OCI-LY7 (cell line): ENCODE measurements at regions not wholly inside any gene's neighbourhood (a gene's known extent, or its start where the extent isn't known, plus 50 kb on each side); places are given as distances from the start of the nearest gene placed in this dataset.

Experiments
- BruUV-seq: library from RNA; stranded (reverse); fragments of 400-500 nt; replicated peaks from 2 replicates; lab custom pipeline; 2021; lab: Mats Ljungman, UMichigan
- CTCF ChIA-PET: fragments of 300-600 bp; sonication (Branson Sonifier 250); formaldehyde crosslinking; loops from one replicate; lab custom pipeline; 2022; ENCODE audit warnings: antibody characterized with exemption; ENCODE audit not compliant: unreplicated experiment; lab: Charles Lee
- POLR2A ChIA-PET: fragments of 300-600 bp; sonication (Branson Sonifier 250); formaldehyde crosslinking; loops from one replicate; lab custom pipeline; 2022; ENCODE audit warnings: antibody characterized with exemption; lab: Charles Lee
- DNase-seq: peaks from one replicate; pipeline ENCODE4 v3.0.0-alpha.2; 2015; ENCODE audit warnings: low spot score
- H2AFZ ChIP-seq: fragments of 200-600 bp; sonication (generic), shearing (Covaris generic); 2 replicates; pipeline ENCODE4 v1.6.1; 2014; ENCODE audit warnings: mild to moderate bottlenecking, antibody characterized with exemption, low read length, moderate library complexity
- H3K27ac ChIP-seq: fragments of 200-600 bp; sonication (generic); 2 replicates; pipeline ENCODE4 v1.5.1; 2014; ENCODE audit warnings: mixed run types, low read depth, mild to moderate bottlenecking, moderate library complexity, low read length, inconsistent platforms; ENCODE audit not compliant: poor library complexity, severe bottlenecking
- H3K36me3 ChIP-seq: fragments of 200-600 bp; sonication (generic); 2 replicates; pipeline ENCODE4 v1.6.1; 2014; ENCODE audit warnings: mild to moderate bottlenecking, antibody characterized with exemption, low read length, moderate library complexity, mixed read lengths; ENCODE audit not compliant: insufficient read depth
- H3K4me1 ChIP-seq: fragments of 200-600 bp; sonication (generic); 2 replicates; pipeline ENCODE4 v1.5.1; 2014; ENCODE audit warnings: mild to moderate bottlenecking, low read length; ENCODE audit not compliant: insufficient read depth, poor library complexity, severe bottlenecking
- H3K4me2 ChIP-seq: fragments of 200-600 bp; sonication (generic); 2 replicates; pipeline ENCODE4 v1.6.1; 2014; ENCODE audit warnings: mild to moderate bottlenecking, low read length
- H3K4me3 ChIP-seq: fragments of 200-600 bp; sonication (generic); 2 replicates; pipeline ENCODE4 v1.5.1; 2014; ENCODE audit warnings: mild to moderate bottlenecking, low read depth, low read length; ENCODE audit not compliant: poor library complexity, severe bottlenecking
- H3K79me2 ChIP-seq: fragments of 200-600 bp; sonication (generic); 2 replicates; pipeline ENCODE4 v1.6.1; 2016; ENCODE audit warnings: low read depth, mild to moderate bottlenecking, low read length, moderate library complexity, mixed read lengths; ENCODE audit not compliant: insufficient read depth
- H3K9me2 ChIP-seq: fragments of 200-600 bp; sonication (generic); 2 replicates; pipeline ENCODE4 v1.6.1; 2016; ENCODE audit warnings: mild to moderate bottlenecking, low read length, mixed read lengths; ENCODE audit not compliant: insufficient read depth
- H3K9me3 ChIP-seq: fragments of 200-600 bp; sonication (generic); 2 replicates; pipeline ENCODE4 v1.6.1; 2014; ENCODE audit warnings: mild to moderate bottlenecking, mixed run types, low read length, mixed read lengths
- H4K20me1 ChIP-seq: fragments of 200-600 bp; sonication (generic); 2 replicates; pipeline ENCODE4 v1.6.1; 2014; ENCODE audit warnings: mild to moderate bottlenecking, antibody characterized with exemption, low read length, moderate library complexity, mixed read lengths; ENCODE audit not compliant: insufficient read depth
- EZH2phosphoT487 ChIP-seq: fragments of 200-600 bp; sonication (generic); IDR thresholded peaks from 2 replicates; pipeline ENCODE4 v1.6.1; 2018; ENCODE audit warnings: low read depth, borderline replicate concordance, mild to moderate bottlenecking, mixed run types, antibody characterized with exemption, low read length, moderate library complexity, mixed read lengths
- intact Hi-C: fragments of 100-400 bp; cut with micrococcal nuclease; formaldehyde crosslinking; loops from one replicate; pipeline ENCODE4 v1.10.0; 2022; ENCODE audit not compliant: unreplicated experiment
- TF ChIP-seq, protein P1 (sequence below): fragments of 200-600 bp; sonication (generic); conservative IDR thresholded peaks from 2 replicates; pipeline ENCODE4 v1.5.1; 2014; ENCODE audit warnings: mild to moderate bottlenecking, antibody characterized with exemption, low read length, moderate library complexity, mixed read lengths

DNA sequence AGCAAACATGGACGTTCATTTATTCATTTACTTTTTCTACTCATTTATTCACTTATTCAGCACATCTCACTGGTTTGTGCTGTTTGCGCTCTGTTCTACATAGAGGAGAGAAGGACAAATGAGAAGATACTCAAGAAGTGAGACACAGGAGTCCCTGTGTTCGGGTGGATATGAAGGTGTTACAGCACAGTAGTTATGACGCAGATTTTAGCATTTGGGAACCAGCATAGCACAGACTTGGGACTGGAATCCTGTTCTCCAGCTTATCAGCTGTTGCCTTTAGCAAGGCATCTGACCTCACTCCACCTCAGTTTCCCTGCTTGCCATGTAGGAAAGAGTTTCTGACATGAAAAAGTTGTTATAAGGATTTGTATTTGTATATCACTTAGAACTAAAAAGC lies 430.1 kb downstream of the MAFB start:
- no TSS peak for BruUV-seq
- POLR2A ChIA-PET = no interaction called here
- Histone ChIP-seq H3K36me3 (no peaks in the 10 kb centered on the region), H3K4me3 (no peak overlapping the region), H3K9me2 (no peaks in the 10 kb centered on the region), H3K9me3 (no peaks in the 10 kb centered on the region), H2AFZ (no peak overlapping the region), H3K4me2 (no peak overlapping the region), H3K27ac (no peak overlapping the region), H3K4me1 (no peaks in the 10 kb centered on the region), H4K20me1 (no peaks in the 10 kb centered on the region), H3K79me2 (no peaks in the 10 kb centered on the region)
- TF ChIP-seq, protein P1, sequence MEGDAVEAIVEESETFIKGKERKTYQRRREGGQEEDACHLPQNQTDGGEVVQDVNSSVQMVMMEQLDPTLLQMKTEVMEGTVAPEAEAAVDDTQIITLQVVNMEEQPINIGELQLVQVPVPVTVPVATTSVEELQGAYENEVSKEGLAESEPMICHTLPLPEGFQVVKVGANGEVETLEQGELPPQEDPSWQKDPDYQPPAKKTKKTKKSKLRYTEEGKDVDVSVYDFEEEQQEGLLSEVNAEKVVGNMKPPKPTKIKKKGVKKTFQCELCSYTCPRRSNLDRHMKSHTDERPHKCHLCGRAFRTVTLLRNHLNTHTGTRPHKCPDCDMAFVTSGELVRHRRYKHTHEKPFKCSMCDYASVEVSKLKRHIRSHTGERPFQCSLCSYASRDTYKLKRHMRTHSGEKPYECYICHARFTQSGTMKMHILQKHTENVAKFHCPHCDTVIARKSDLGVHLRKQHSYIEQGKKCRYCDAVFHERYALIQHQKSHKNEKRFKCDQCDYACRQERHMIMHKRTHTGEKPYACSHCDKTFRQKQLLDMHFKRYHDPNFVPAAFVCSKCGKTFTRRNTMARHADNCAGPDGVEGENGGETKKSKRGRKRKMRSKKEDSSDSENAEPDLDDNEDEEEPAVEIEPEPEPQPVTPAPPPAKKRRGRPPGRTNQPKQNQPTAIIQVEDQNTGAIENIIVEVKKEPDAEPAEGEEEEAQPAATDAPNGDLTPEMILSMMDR = no peak
- no peak for TF ChIP-seq EZH2phosphoT487
- intact Hi-C loops = no loop called here
- no peak for DNase-seq
- CTCF ChIA-PET = no interaction called here

GRCh38 chr20:40257763-40258162 lies 431.3 kb downstream of the MAFB start:
- CTCF ChIA-PET = no interaction called here
- BruUV-seq = no TSS peak
- no peak for TF ChIP-seq EZH2phosphoT487
- TF ChIP-seq, protein P1 = no peak
- Histone ChIP-seq H3K79me2 (no peaks in the 10 kb centered on the region), H3K27ac (no peak overlapping the region), H2AFZ (no peak overlapping the region), H3K4me1 (no peaks in the 10 kb centered on the region), H3K4me3 (no peak overlapping the region), H3K36me3 (no peaks in the 10 kb centered on the region), H3K9me2 (no peaks in the 10 kb centered on the region), H3K9me3 (no peaks in the 10 kb centered on the region), H3K4me2 (no peak overlapping the region), H4K20me1 (no peaks in the 10 kb centered on the region)
- no peak for DNase-seq
- POLR2A ChIA-PET = interaction anchor here (0.7 kb wide), 1 partner anchor 139 kb away, joined by 3 read pairs; no protein-coding TSS in a partner anchor
- intact Hi-C loops = no loop called here

DNA sequence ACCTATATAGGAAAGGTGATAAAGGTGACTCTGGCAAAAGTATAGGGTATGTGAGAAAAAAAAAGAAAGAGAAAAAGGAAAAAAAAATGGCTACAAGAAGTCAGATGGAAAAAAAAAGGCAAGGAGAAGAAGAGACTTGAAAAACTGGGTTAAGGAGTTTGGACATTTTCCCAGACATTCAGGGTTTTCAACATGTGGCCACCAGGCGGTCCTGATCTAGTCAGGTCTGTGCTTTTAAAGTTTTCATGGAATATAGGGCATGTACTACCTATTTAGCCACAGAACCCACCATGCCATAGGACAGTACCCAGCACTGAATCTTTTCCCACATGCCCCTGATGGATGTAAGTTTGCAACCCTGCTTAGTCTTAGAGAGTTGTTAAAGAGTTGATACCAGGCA lies 433.7 kb downstream of the MAFB start:
- Histone ChIP-seq H3K27ac (no peak overlapping the region), H3K36me3 (no peaks in the 10 kb centered on the region), H3K79me2 (no peaks in the 10 kb centered on the region), H3K4me2 (no peak overlapping the region), H4K20me1 (no peaks in the 10 kb centered on the region), H3K9me2 (no peaks in the 10 kb centered on the region), H3K4me1 (no peaks in the 10 kb centered on the region), H3K9me3 (no peaks in the 10 kb centered on the region), H2AFZ (no peak overlapping the region), H3K4me3 (no peak overlapping the region)
- BruUV-seq = no TSS peak
- ChIA-PET CTCF (no interaction called here), POLR2A (interaction anchor here (0.5 kb wide), 1 partner anchor 1573 kb away, joined by 3 read pairs; no protein-coding TSS in a partner anchor)
- TF ChIP-seq EZH2phosphoT487 = no peak
- TF ChIP-seq, protein P1 = no peak
- DNase-seq = no peak
- intact Hi-C loops = no loop called here
